OCI-LY3 (cell line): ENCODE measurements at regions not wholly inside any gene's neighbourhood (a gene's known extent, or its start where the extent isn't known, plus 50 kb on each side); places are given as distances from the start of the nearest gene placed in this dataset.

ENCODE experiments used
- CTCF ChIP-seq: fragments of 200-600, 300-600 bp; sonication (generic); IDR thresholded peaks from 2 replicates; pipeline ENCODE4 v1.5.1; 2014; ENCODE audit warnings: antibody characterized with exemption, low read length, low read depth
- EZH2phosphoT487 ChIP-seq: fragments of 200-600 bp; shearing (Covaris generic); IDR thresholded peaks from 2 replicates; pipeline ENCODE4 v1.6.1; 2018; ENCODE audit warnings: antibody characterized with exemption, mixed run types, low read depth

- TF ChIP-seq CTCF (no peak), EZH2phosphoT487 (no peak)
Observed at GRCh38 chr6:43993881-43994523, 133.2 kb downstream of the MRPL14 start.
